HG02852 (cell line): ENCODE measurements at regions not wholly inside any gene's neighbourhood (a gene's known extent, or its start where the extent isn't known, plus 50 kb on each side); places are given as distances from the start of the nearest gene placed in this dataset.
"Not testable (repeated sequence)": the region's sequence is repeated elsewhere in the genome, so short reads cannot be mapped to it uniquely, and the experiment has no call there.

ENCODE experiments used
- ATAC-seq: cut with Tn5 transposase; IDR thresholded peaks from one replicate; pipeline ENCODE4 v1.9.1; 2021; ENCODE audit warnings: mild to moderate bottlenecking, moderate library complexity; ENCODE audit not compliant: unreplicated experiment

GRCh38 chr3:81063896-81064295 lies 697.5 kb downstream of the GBE1 start:
- no peak for ATAC-seq

- ATAC-seq: not testable (repeated sequence)
Observed at GRCh38 chr3:81051133-81051532, 710.3 kb downstream of the GBE1 start.

- no peak for ATAC-seq
Observed at GRCh38 chr3:81048058-81048665, 713.3 kb downstream of the GBE1 start.

DNA sequence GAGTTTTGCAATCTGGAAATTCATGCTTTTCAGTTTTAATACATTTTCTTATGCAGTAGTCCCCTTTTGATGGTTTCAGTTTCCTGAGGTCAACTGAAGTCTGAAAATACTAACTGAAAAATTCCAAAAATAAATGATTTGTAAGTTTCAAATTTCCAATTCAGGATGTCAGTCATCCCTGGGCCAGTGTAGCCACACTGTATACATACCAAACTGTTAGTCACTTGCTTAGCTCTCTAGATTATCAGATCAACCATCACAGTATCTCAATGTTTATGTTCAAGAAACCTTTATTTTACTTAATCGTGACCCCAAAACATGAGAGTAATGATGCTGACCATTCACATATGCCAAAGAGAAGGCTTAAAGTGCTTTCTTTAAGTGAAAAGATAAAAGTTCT lies 715.5 kb downstream of the GBE1 start:
- no peak for ATAC-seq

DNA sequence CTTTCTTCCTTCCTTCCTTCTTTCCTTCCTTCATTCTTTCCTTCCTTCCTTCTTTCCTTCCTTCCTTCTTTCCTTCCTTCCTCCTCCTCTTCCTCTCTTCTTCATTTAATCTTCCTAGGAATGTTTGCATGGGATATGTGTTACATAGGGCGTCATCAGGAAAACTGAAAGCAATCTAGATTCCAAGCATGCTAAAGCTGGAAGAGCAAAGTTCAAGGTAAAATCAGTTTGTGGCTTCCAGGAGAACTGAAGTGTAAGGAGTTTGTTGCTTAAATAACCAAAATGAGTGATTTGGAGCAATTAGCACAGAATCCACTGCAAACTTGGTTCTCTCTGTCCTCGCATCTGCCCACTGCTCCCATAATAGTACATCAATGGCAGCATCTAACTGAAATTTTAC lies 716.2 kb downstream of the GBE1 start:
- no peak for ATAC-seq

GRCh38 chr3:81043660-81044199 lies 717.7 kb downstream of the GBE1 start:
- no peak for ATAC-seq

- no peak for ATAC-seq
Observed at GRCh38 chr3:81043009-81043408, 718.4 kb downstream of the GBE1 start.

DNA sequence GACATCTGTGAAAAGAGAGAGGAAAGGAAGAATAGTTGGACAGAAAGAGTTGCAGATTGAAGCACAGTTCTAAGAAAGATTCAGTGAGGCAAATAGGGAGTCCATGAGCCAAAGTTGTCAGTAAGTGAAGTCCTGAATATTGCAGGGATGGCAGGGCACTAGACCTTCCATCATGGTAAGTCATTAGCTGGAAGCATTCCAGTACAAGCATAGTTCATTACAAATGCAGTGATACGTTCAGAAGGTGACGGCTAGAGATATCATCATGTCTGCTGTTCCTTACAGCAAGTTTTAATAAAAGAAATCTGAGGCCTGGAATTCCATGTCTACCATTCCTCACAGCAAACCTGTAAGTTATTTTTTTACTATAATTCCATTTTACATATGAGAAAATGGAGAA lies 720.1 kb downstream of the GBE1 start:
- ATAC-seq: no peak

DNA sequence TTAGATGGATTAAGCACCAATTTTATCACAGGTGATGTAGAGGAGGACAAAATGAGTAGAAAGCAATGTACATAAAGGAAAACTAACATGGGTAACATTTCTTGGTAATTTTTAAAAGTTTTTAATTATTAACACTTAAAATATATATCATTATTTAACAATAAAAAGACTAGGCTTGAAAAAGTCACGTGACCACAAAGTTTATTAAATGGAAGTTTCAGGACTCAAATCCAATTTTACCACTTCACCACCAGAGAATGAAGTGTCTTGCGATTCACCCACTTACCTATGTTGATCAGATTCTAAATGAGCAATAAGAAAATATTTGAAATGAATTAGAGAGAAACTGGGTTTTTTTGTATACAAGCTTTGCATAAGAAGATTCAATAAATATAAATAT lies 721.3 kb downstream of the GBE1 start:
- ATAC-seq: no peak

DNA sequence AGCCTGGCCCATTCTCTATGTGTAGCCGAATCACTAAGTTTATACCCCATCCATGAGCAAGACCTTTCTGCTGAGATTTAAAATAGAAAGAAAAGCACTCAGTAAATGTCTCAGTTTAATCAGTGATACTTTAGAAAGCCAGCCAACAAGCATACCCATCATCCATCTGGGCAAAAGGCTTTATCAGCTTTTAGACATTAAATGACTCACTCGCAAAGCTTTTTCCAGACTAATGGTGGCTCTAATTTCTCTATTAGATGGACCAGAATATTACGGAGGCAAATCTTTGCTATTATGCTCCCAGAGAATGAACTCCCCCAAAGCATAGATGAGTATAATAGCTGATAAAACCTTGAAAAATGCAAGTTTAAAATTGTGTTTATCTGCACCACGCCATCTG lies 727.8 kb downstream of the GBE1 start:
- no peak for ATAC-seq

GRCh38 chr3:81033185-81033584 lies 728.3 kb downstream of the GBE1 start:
- ATAC-seq: no peak

- ATAC-seq: no peak
Observed at GRCh38 chr3:81029861-81030260, 731.6 kb downstream of the GBE1 start.

DNA sequence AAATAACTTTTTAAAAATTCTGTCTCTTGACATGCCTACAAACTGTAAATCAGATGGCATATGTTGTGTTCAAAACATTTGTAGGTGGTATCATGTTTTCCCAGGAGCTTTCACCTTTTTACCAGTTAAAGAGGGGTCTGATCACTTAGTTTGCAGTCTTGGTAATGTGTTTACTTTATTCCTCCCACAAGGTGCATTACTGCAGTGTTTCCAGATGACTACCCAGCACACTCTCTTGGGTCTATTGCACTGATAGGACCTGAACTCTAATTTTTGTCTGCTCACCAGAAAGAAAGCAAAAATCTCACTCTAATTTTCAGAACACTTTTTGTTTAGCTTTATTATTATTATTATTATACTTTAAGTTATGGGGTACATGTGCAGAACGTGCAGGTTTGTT lies 734.1 kb downstream of the GBE1 start:
- no peak for ATAC-seq

DNA sequence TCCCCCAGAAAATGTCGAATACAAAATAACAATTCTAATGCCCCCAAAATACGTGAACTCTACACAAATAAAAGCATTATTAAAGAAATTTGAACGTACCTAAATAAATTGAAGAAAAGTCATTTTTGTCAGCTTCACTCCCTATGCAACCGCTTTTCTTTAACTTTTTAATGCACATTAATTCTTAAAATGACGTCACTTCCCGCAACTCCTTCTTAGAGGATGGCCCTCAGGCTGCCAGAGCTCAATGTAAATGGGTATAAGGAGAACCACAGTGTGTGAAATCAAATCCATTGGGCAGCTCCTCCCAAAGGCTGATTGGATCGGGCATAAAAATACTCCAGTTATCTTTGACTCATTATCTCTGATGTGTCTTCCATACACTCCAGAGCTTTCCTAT lies 736.9 kb downstream of the GBE1 start:
- no peak for ATAC-seq

GRCh38 chr3:81022339-81022738 lies 739.1 kb downstream of the GBE1 start:
- no peak for ATAC-seq

GRCh38 chr3:81013360-81013759 lies 748.1 kb downstream of the GBE1 start:
- no peak for ATAC-seq

DNA sequence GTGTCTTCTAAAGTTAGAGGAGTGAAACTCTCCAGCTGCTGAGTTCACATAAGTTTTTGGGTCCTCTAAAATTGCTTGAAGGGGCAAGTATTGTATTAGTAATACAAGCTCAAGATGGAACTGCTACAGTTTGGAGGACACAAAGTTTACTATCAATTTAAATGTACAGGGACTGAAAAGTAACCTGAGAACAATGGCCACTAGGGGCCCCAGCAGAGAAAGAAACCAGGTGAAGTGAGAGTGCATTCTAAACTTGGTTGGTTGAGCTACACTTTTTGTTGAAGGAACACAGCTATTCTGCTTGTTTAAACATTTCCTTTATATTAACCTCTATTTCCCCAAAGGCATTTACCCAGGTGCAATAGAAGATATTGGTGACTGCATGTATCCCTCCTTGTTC lies 755.5 kb downstream of the GBE1 start:
- ATAC-seq: no peak

- ATAC-seq: no peak
Observed at GRCh38 chr3:81003817-81004216, 757.6 kb downstream of the GBE1 start.

DNA sequence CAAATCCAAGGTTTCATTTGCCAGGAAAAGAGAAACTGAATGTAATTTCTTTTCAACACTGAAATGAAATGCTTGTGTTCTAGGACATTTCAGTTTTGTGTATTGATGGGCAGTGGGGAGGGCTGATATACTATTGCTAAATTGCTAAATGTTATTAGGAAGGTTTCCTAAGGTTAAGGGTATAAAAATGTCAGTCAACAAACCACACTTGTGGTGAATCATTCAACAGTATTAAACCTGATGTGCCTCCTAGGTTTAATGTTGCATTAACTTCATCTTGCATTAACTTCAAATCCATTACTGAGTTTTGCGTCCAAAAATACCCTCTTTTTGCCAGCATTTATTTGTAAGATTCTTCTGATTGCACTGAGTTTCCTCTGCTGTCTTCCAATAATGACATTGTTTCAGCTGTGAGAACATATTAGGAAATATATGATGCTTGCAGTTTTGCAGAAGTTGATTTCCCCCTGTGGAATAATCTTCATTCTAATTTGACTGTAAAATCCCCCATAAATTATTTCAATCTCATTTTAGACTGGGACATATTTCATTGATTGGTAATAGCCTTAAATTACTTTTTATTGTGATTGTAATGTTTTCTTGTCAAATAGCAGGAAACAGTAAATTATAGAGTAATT lies 758.3 kb downstream of the GBE1 start:
- no peak for ATAC-seq

DNA sequence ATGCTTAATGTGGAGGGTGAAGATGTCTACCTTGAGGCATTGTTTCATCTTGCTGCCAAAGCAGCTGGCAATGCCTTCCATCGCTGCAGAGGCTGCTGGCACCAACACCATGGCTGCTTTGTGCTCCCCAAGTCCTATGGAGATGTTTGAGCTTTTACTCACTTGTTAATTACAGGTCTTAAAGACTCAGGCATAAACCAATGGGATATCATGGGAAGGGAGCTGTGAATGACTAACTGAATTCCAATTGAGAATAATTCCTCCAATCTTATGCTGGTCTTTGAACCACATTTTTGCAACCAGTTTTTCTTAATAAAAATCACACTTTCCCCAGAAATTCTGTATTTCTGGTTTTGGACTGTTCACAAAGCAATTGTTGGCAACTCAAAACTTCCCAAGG lies 762.0 kb downstream of the GBE1 start:
- no peak for ATAC-seq

- ATAC-seq: no peak
Observed at GRCh38 chr3:80998022-80998421, 763.4 kb downstream of the GBE1 start.

GRCh38 chr3:80997622-80998021 lies 763.8 kb downstream of the GBE1 start:
- ATAC-seq: no peak

DNA sequence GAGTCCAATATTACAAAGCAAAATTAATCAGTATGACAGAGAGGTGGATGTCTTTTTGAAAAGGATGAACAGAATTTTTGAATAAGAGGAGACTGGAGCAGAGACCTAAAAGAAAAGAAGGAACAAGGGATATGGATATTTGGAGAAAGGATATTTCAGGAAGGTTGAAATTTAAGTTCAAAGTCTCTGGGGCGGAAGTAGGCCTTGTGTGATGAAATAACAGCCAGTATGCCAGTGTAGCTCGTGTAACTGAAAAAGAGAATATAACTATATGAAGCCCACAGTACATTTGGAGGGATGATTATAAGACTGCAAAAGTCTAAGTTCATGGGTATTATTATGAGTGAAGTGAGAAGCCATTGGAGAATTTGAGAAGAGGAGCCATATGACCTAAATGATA lies 766.7 kb downstream of the GBE1 start:
- no peak for ATAC-seq
